Spleen (tissue), 11 donors: ENCODE measurements at regions not wholly inside any gene's neighbourhood (a gene's known extent, or its start where the extent isn't known, plus 50 kb on each side); places are given as distances from the start of the nearest gene placed in this dataset.

Source experiments
- DNase-seq: peaks from one replicate; pipeline ENCODE4 v3.0.0-alpha.2; 2020
- H3K27ac ChIP-seq, 8 donors: fragments of 200-600 bp; sonication (generic) in 7 of 8; 1 replicate in 4 of 8; 2 replicates in 4 of 8; pipeline versions ENCODE4 v1.5.0 to v1.8.0; 2016 to 2021; ENCODE audit warnings: inconsistent platforms in 4 of 8, mild to moderate bottlenecking in 4 of 8, moderate library complexity in 1 of 8
- H3K27me3 ChIP-seq, 7 donors: fragments of 200-600 bp; sonication (generic) in 6 of 7; replicated peaks in 1 of 7; 1 replicate in 4 of 7; 2 replicates in 3 of 7; pipeline versions ENCODE4 v1.5.0 to v1.8.0; 2016 to 2021; ENCODE audit warnings: inconsistent platforms in 3 of 7, mild to moderate bottlenecking in 1 of 7
- H3K36me3 ChIP-seq, 6 donors: fragments of 200-600 bp; sonication (generic) in 5 of 6; 1 replicate in 4 of 6; 2 replicates in 2 of 6; pipeline versions ENCODE4 v1.5.0 to v1.8.0; 2016 to 2021; ENCODE audit warnings: inconsistent platforms in 2 of 6
- H3K4me1 ChIP-seq, 6 donors: fragments of 200-600 bp; sonication (generic) in 5 of 6; 1 replicate in 3 of 6; 2 replicates in 3 of 6; pipeline versions ENCODE4 v1.5.0 to v1.8.0; 2016 to 2021; ENCODE audit warnings: inconsistent platforms in 3 of 6
- H3K4me3 ChIP-seq, 8 donors: fragments of 200-600 bp; sonication (generic) in 7 of 8; 1 replicate in 4 of 8; 2 replicates in 4 of 8; pipeline versions ENCODE4 v1.5.0 to v1.8.0; 2016 to 2021; ENCODE audit warnings: inconsistent platforms in 4 of 8, mild to moderate bottlenecking in 4 of 8, moderate library complexity in 2 of 8
- H3K9me3 ChIP-seq, 8 donors: fragments of 200-600 bp; sonication (generic) in 7 of 8; 1 replicate in 4 of 8; 2 replicates in 4 of 8; pipeline versions ENCODE4 v1.5.0 to v1.8.0; 2016 to 2021; ENCODE audit warnings: inconsistent platforms in 4 of 8
- CTCF ChIP-seq, 11 experiments: fragments of 200-600 bp in 7 of 11; fragments of 450-650 bp in 4 of 11; sonication (generic) in 4 of 11; IDR thresholded peaks in 8 of 11; conservative IDR thresholded peaks in 3 of 11; 1 replicate in 7 of 11; 2 replicates in 4 of 11; pipeline versions ENCODE4 v1.4.0 to v1.8.0; 2016 to 2021; ENCODE audit warnings: antibody characterized with exemption in 11 of 11, inconsistent platforms in 4 of 11, mild to moderate bottlenecking in 1 of 11
- POLR2A ChIP-seq, 3 donors: fragments of 450-650 bp; IDR thresholded peaks; one replicate each; pipeline ENCODE4 v1.5.1; 2017; ENCODE audit warnings: antibody characterized with exemption in 3 of 3, mild to moderate bottlenecking in 1 of 3
- POLR2AphosphoS5 ChIP-seq, 3 donors: sonication (generic); formaldehyde crosslinking; IDR thresholded peaks; one replicate each; pipeline ENCODE4 v1.5.1; 2017; ENCODE audit warnings: antibody characterized with exemption in 3 of 3
- WGBS, 5 donors: extraction: QIAGEN DNeasy Blood & Tissue Kit in 3 of 5; methylation state at CpG; one replicate each; pipeline versions ENCODE4 v1.1.5 to v1.1.7; 2013 to 2018; 5-methylcytosine and 5-hydroxymethylcytosine counted together
- intact Hi-C: fragments of 100-400 bp; cut with DNase I; formaldehyde crosslinking; loops from one replicate; pipeline ENCODE4 v1.15.0; 2023; ENCODE audit warnings: low total_unique reads
- donor health status: healthy with polysubstance abuse.
- donor health status: DM: no; HTN: no; CAD: no; lungs with moderate emphysema.
- donor health status: DM: no; HTN: no; CAD: no.
- donor health status: Bipolar disorder and iron deficiency.
- donor health status: healthy.
- donor health status: DM: no; HTN: no; CAD: no.
- donor health status: DM: yes; HTN: yes; CAD: no.

- Histone ChIP-seq H3K4me1 (no peaks in the 10 kb centered on the region), H3K36me3 (no peaks in the 10 kb centered on the region), H3K27ac (no peak overlapping the region), H3K9me3 (no peaks in the 10 kb centered on the region), H3K27me3 (peaks cover 0 to 28% (median 0%) of the 10 kb centered on the region in 7 donors), H3K4me3 (no peak overlapping the region)
- no peak for TF ChIP-seq POLR2AphosphoS5 (IDR thresholded peaks at IDR 0.05)
- TF ChIP-seq CTCF (IDR thresholded peaks at IDR 0.05 in 8 of 11, conservative IDR thresholded peaks at IDR 0.05 in 3 of 11): no peak
- TF ChIP-seq POLR2A (IDR thresholded peaks at IDR 0.05): no peak
- WGBS, 5 donors: 56 to 67% (median 61%) methylated on average over 5 of the region's 5 CpGs
- no peak for DNase-seq
- intact Hi-C loops: no loop called here
These were observed 57.2 kb downstream of the SOX1 start for GRCh38 chr13:112124141-112124540.

- WGBS, 5 donors: 73 to 84% (median 77%) methylated on average over 13 to 15 of the region's 15 CpGs
- peak; percentile 22 for DNase-seq
- no peak for TF ChIP-seq POLR2A (IDR thresholded peaks at IDR 0.05)
- TF ChIP-seq POLR2AphosphoS5 (IDR thresholded peaks at IDR 0.05): no peak
- no peak for TF ChIP-seq CTCF (IDR thresholded peaks at IDR 0.05 in 8 of 11, conservative IDR thresholded peaks at IDR 0.05 in 3 of 11)
- Histone ChIP-seq H3K4me3 (no peak overlapping the region), H3K9me3 (no peaks in the 10 kb centered on the region), H3K36me3 (no peaks in the 10 kb centered on the region), H3K27me3 (peaks cover 0 to 46% (median 0%) of the 10 kb centered on the region in 7 donors), H3K4me1 (no peaks in the 10 kb centered on the region), H3K27ac (no peak overlapping the region)
- intact Hi-C loops: no loop called here
These were observed 60.8 kb downstream of the SOX1 start for GRCh38 chr13:112127564-112128330.

- TF ChIP-seq POLR2AphosphoS5 (IDR thresholded peaks at IDR 0.05): no peak
- no peak for TF ChIP-seq POLR2A (IDR thresholded peaks at IDR 0.05)
- no peak for TF ChIP-seq CTCF (IDR thresholded peaks at IDR 0.05 in 8 of 11, conservative IDR thresholded peaks at IDR 0.05 in 3 of 11)
- H3K9me3 ChIP-seq: no peaks in the 10 kb centered on the region
- no peaks in the 10 kb centered on the region for H3K4me1 ChIP-seq
- H3K4me3 ChIP-seq: no peak overlapping the region
- DNase-seq: peak; percentile 54
- peaks cover 0 to 46% (median 0%) of the 10 kb centered on the region in 7 donors for H3K27me3 ChIP-seq
- no peaks in the 10 kb centered on the region for H3K36me3 ChIP-seq
- intact Hi-C loops: no loop called here
- WGBS, 5 donors: 80 to 85% (median 82%) methylated on average over 6 to 8 of the region's 8 CpGs
- no peak overlapping the region for H3K27ac ChIP-seq
These were observed 61.3 kb downstream of the SOX1 start for GRCh38 chr13:112128331-112128610.

GRCh38 chr13:112130418-112130817 is 63.5 kb downstream of the SOX1 start:
- Histone ChIP-seq H3K4me3 (no peak overlapping the region), H3K9me3 (no peaks in the 10 kb centered on the region), H3K4me1 (no peaks in the 10 kb centered on the region), H3K27me3 (peaks cover 0 to 47% (median 0%) of the 10 kb centered on the region in 7 donors), H3K27ac (no peak overlapping the region), H3K36me3 (no peaks in the 10 kb centered on the region)
- 88 to 96% (median 94%) methylated on average over 7 of the region's 7 CpGs for WGBS, 5 donors
- TF ChIP-seq POLR2A (IDR thresholded peaks at IDR 0.05) (no peak), POLR2AphosphoS5 (IDR thresholded peaks at IDR 0.05) (no peak), CTCF (IDR thresholded peaks at IDR 0.05 in 8 of 11, conservative IDR thresholded peaks at IDR 0.05 in 3 of 11) (no peak)
- no peak for DNase-seq
- intact Hi-C loops: no loop called here
